ENCODE measurements at regions not wholly inside any gene's neighbourhood (a gene's known extent, or its start where the extent isn't known, plus 50 kb on each side); places are given as distances from the start of the nearest gene placed in this dataset.

DNA sequence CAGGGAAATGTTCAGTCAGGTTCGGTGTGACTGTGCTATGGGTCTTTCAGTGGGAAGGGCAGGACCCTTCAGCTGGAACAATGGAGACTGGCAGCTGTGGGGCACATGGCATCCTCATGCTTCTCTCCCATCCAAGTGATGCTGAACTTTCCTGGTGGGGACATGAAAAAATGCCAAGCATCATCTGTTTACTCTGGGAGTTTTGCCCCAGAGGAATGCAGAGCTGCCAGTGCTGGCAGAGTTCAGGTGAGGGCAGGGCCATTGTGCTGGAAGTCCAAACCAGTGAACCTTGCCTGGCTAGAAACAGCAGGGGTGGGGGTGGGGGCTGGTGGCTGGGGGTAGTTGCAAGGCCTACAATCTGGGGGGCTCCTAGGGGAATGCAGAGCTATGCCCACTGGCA lies 1320.6 kb downstream of the PCDH9 start:
- no peaks in the 10 kb centered on the region for H3K27me3 Mint-ChIP-seq (ENCODE audit: low read depth, unreplicated experiment)
- Histone ChIP-seq H3K36me3 (ENCODE audit: insufficient read depth, low read length) (no peaks in the 10 kb centered on the region), H3K4me3 (ENCODE audit: insufficient read depth, low read depth, low read length) (no peak overlapping the region), H3K27ac (ENCODE audit: low read depth, low read length) (no peak overlapping the region), H3K9ac (ENCODE audit: low read length) (no peak overlapping the region), H3K27me3 (ENCODE audit: insufficient read depth, low read length) (no peaks in the 10 kb centered on the region), H3K4me2 (ENCODE audit: low read length) (no peak overlapping the region), H3K9me3 (ENCODE audit: insufficient read depth, low read depth, low read length) (peaks cover 6% of the 10 kb centered on the region), H2AFZ (ENCODE audit: low read depth, low read length) (no peak overlapping the region), H4K20me1 (ENCODE audit: insufficient read depth, low read length) (no peaks in the 10 kb centered on the region), H3K79me2 (ENCODE audit: insufficient read depth, low read length) (no peaks in the 10 kb centered on the region), H3K4me1 (ENCODE audit: insufficient read depth, low read length) (peaks cover 14% of the 10 kb centered on the region)
- no peak overlapping the region for H3K4me3 Mint-ChIP-seq (ENCODE audit: unreplicated experiment)
- peaks cover 7% of the 10 kb centered on the region for H3K36me3 Mint-ChIP-seq (ENCODE audit: low read depth, unreplicated experiment)
- FAIRE-seq (no peak), DNase-seq (ENCODE audit: low read depth) (no peak)
- peaks cover 28% of the 10 kb centered on the region for H3K9me3 Mint-ChIP-seq (ENCODE audit: unreplicated experiment)
- peaks cover 22% of the 10 kb centered on the region for H3K4me1 Mint-ChIP-seq (ENCODE audit: low read depth, unreplicated experiment)
- H3K27ac Mint-ChIP-seq (ENCODE audit: unreplicated experiment): no peak overlapping the region
- no peak for TF ChIP-seq EZH2 (IDR thresholded peaks at IDR 0.05; ENCODE audit: insufficient read depth, low read length)
- TF ChIP-seq CTCF (IDR thresholded peaks at IDR 0.05; ENCODE audit: insufficient read depth, low read depth, low read length): no peak

- peaks cover 2% of the 10 kb centered on the region for H3K4me1 ChIP-seq (ENCODE audit: insufficient read depth, low read length)
- no peaks in the 10 kb centered on the region for H3K27me3 ChIP-seq (ENCODE audit: insufficient read depth, low read length)
- H3K27me3 Mint-ChIP-seq (ENCODE audit: low read depth, unreplicated experiment): no peaks in the 10 kb centered on the region
- H3K4me1 Mint-ChIP-seq (ENCODE audit: low read depth, unreplicated experiment): peaks cover 11% of the 10 kb centered on the region
- no peaks in the 10 kb centered on the region for H4K20me1 ChIP-seq (ENCODE audit: insufficient read depth, low read length)
- no peaks in the 10 kb centered on the region for H3K79me2 ChIP-seq (ENCODE audit: insufficient read depth, low read length)
- peak overlapping the region; percentile 66 for H3K27ac ChIP-seq (ENCODE audit: low read depth, low read length)
- H3K4me3 ChIP-seq (ENCODE audit: insufficient read depth, low read depth, low read length): no peak overlapping the region
- no peak for FAIRE-seq
- peaks cover 28% of the 10 kb centered on the region for H3K9me3 Mint-ChIP-seq (ENCODE audit: unreplicated experiment)
- H3K36me3 Mint-ChIP-seq (ENCODE audit: low read depth, unreplicated experiment): peaks cover 7% of the 10 kb centered on the region
- DNase-seq (ENCODE audit: low read depth): peak; percentile 50
- peaks cover 6% of the 10 kb centered on the region for H3K9me3 ChIP-seq (ENCODE audit: insufficient read depth, low read depth, low read length)
- peak overlapping the region; percentile 8 for H3K9ac ChIP-seq (ENCODE audit: low read length)
- peak overlapping the region; percentile 12 for H3K4me2 ChIP-seq (ENCODE audit: low read length)
- TF ChIP-seq EZH2 (IDR thresholded peaks at IDR 0.05; ENCODE audit: insufficient read depth, low read length): no peak
- no peak for TF ChIP-seq CTCF (IDR thresholded peaks at IDR 0.05; ENCODE audit: insufficient read depth, low read depth, low read length)
- H3K36me3 ChIP-seq (ENCODE audit: insufficient read depth, low read length): no peaks in the 10 kb centered on the region
- no peak overlapping the region for H3K4me3 Mint-ChIP-seq (ENCODE audit: unreplicated experiment)
- peak overlapping the region; percentile 28 for H2AFZ ChIP-seq (ENCODE audit: low read depth, low read length)
- H3K27ac Mint-ChIP-seq (ENCODE audit: unreplicated experiment): no peak overlapping the region
Measured at GRCh38 chr13:65907666-65908525, 1322.2 kb downstream of the PCDH9 start.

GRCh38 chr13:65901723-65902122 lies 1328.4 kb downstream of the PCDH9 start:
- Histone ChIP-seq H3K27me3 (ENCODE audit: insufficient read depth, low read length) (no peaks in the 10 kb centered on the region), H3K27ac (ENCODE audit: low read depth, low read length) (no peak overlapping the region), H3K9me3 (ENCODE audit: insufficient read depth, low read depth, low read length) (no peaks in the 10 kb centered on the region), H3K4me1 (ENCODE audit: insufficient read depth, low read length) (no peaks in the 10 kb centered on the region), H3K4me3 (ENCODE audit: insufficient read depth, low read depth, low read length) (no peak overlapping the region), H3K9ac (ENCODE audit: low read length) (no peak overlapping the region), H3K36me3 (ENCODE audit: insufficient read depth, low read length) (no peaks in the 10 kb centered on the region), H3K4me2 (ENCODE audit: low read length) (no peak overlapping the region), H4K20me1 (ENCODE audit: insufficient read depth, low read length) (no peaks in the 10 kb centered on the region), H2AFZ (ENCODE audit: low read depth, low read length) (no peak overlapping the region), H3K79me2 (ENCODE audit: insufficient read depth, low read length) (no peaks in the 10 kb centered on the region)
- H3K9me3 Mint-ChIP-seq (ENCODE audit: unreplicated experiment): peaks cover 6% of the 10 kb centered on the region
- no peak for DNase-seq (ENCODE audit: low read depth)
- no peaks in the 10 kb centered on the region for H3K27me3 Mint-ChIP-seq (ENCODE audit: low read depth, unreplicated experiment)
- no peak for TF ChIP-seq EZH2 (IDR thresholded peaks at IDR 0.05; ENCODE audit: insufficient read depth, low read length)
- TF ChIP-seq CTCF (IDR thresholded peaks at IDR 0.05; ENCODE audit: insufficient read depth, low read depth, low read length): no peak
- no peak overlapping the region for H3K4me3 Mint-ChIP-seq (ENCODE audit: unreplicated experiment)
- H3K27ac Mint-ChIP-seq (ENCODE audit: unreplicated experiment): no peak overlapping the region
- no peak for FAIRE-seq
- no peaks in the 10 kb centered on the region for H3K4me1 Mint-ChIP-seq (ENCODE audit: low read depth, unreplicated experiment)
- no peaks in the 10 kb centered on the region for H3K36me3 Mint-ChIP-seq (ENCODE audit: low read depth, unreplicated experiment)

Measured in astrocyte (in vitro differentiated cells and primary cell).